PC-9 (cell line): ENCODE measurements at regions not wholly inside any gene's neighbourhood (a gene's known extent, or its start where the extent isn't known, plus 50 kb on each side); places are given as distances from the start of the nearest gene placed in this dataset.

Experiments used
- CTCF ChIP-seq: fragments of 200-600 bp; sonication (generic); conservative IDR thresholded peaks from 2 replicates; pipeline ENCODE4 v1.6.1; 2017; ENCODE audit warnings: mixed run types, antibody characterized with exemption, mild to moderate bottlenecking, moderate library complexity
- EZH2 ChIP-seq: fragments of 200-600 bp; sonication (generic); IDR thresholded peaks from 2 replicates; pipeline ENCODE4 v1.8.0; 2017; ENCODE audit warnings: antibody characterized with exemption, low read depth

GRCh38 chr18:45255197-45255890 is 359.9 kb upstream of the SLC14A2 start:
- TF ChIP-seq CTCF = no peak
- TF ChIP-seq EZH2 = no peak
